Retinal pigment epithelial cell (primary cell): ENCODE measurements at regions not wholly inside any gene's neighbourhood (a gene's known extent, or its start where the extent isn't known, plus 50 kb on each side); places are given as distances from the start of the nearest gene placed in this dataset.

Experiments used
- DNase-seq: peaks from one replicate; pipeline ENCODE4 v3.0.0-alpha.2; 2010; ENCODE audit warnings: low read depth
- H3K4me3 ChIP-seq: 2 replicates; pipeline ENCODE4 v1.5.1; 2011; ENCODE audit warnings: mild to moderate bottlenecking, low read length, control low read depth, moderate library complexity
- CTCF ChIP-seq: conservative IDR thresholded peaks from 2 replicates; pipeline ENCODE4 v1.5.1; 2011; ENCODE audit warnings: low read depth, low read length, control low read depth, inconsistent platforms

- no peak for TF ChIP-seq CTCF
- H3K4me3 ChIP-seq = no peak overlapping the region
- DNase-seq = no peak
Observed at GRCh38 chr6:96685702-96686101, 122.8 kb downstream of the FHL5 start.

- H3K4me3 ChIP-seq = no peak overlapping the region
- no peak for TF ChIP-seq CTCF
- DNase-seq = no peak
Observed at GRCh38 chr6:96683819-96684528, 121.0 kb downstream of the FHL5 start.

GRCh38 chr6:96682017-96682416 is 119.1 kb downstream of the FHL5 start:
- no peak for TF ChIP-seq CTCF

GRCh38 chr6:96675597-96675996 is 112.7 kb downstream of the FHL5 start:
- no peak for TF ChIP-seq CTCF
- no peak overlapping the region for H3K4me3 ChIP-seq
- peak; percentile 98 for DNase-seq

More at GRCh38 chr6:96682017-96682416, 119.1 kb downstream of the FHL5 start:
- no peak for DNase-seq
- H3K4me3 ChIP-seq = no peak overlapping the region
